Left lung (tissue), 4 donors: ENCODE measurements at regions not wholly inside any gene's neighbourhood (a gene's known extent, or its start where the extent isn't known, plus 50 kb on each side); places are given as distances from the start of the nearest gene placed in this dataset.
A peak's percentile ranks its signal among the peaks of the same experiment; 100 is the strongest.
"Not testable (repeated sequence)": the region's sequence is repeated elsewhere in the genome, so short reads cannot be mapped to it uniquely, and the experiment has no call there.

ENCODE experiments used
- ATAC-seq: fragments of 200-7000 bp; cut with Tn5 transposase; one replicate; pipeline ENCODE4 v1.9.1; 2020; ENCODE audit warnings: moderate library complexity
- DNase-seq, 4 donors: peaks; one replicate each; pipeline ENCODE4 v3.0.0-alpha.2; 2013 to 2020
- H3K27ac ChIP-seq, 2 donors: fragments of 200-600 bp; sonication (generic) in 1 of 2; one replicate each; pipeline versions ENCODE4 v1.5.0 to v1.8.0; 2020 to 2021
- H3K27me3 ChIP-seq, 2 donors: fragments of 200-600 bp; sonication (generic) in 1 of 2; one replicate each; pipeline versions ENCODE4 v1.5.0 to v1.8.0; 2020 to 2021
- H3K36me3 ChIP-seq, 2 donors: fragments of 200-600 bp; sonication (generic) in 1 of 2; one replicate each; pipeline versions ENCODE4 v1.5.0 to v1.8.0; 2020 to 2021
- H3K4me1 ChIP-seq, 2 donors: fragments of 200-600 bp; one replicate each; pipeline ENCODE4 v1.8.0; 2021
- H3K4me3 ChIP-seq, 2 donors: fragments of 200-600 bp; sonication (generic) in 1 of 2; one replicate each; pipeline versions ENCODE4 v1.5.0 to v1.8.0; 2020 to 2021; ENCODE audit warnings: mild to moderate bottlenecking in 1 of 2
- H3K9me3 ChIP-seq, 2 donors: fragments of 200-600 bp; sonication (generic) in 1 of 2; one replicate each; pipeline versions ENCODE4 v1.5.0 to v1.8.0; 2020 to 2021
- CTCF ChIP-seq, 2 donors: fragments of 200-600 bp; sonication (generic) in 1 of 2; IDR thresholded peaks; one replicate each; pipeline versions ENCODE4 v1.5.0 to v1.8.0; 2021; ENCODE audit warnings: antibody characterized with exemption in 2 of 2
- intact Hi-C, 2 donors: fragments of 100-400 bp; cut with DNase I; formaldehyde crosslinking; loops; one replicate each; pipeline versions ENCODE4 v1.11.2 to v1.14.2; 2022
- donor health status: DM: no; HTN: yes; CAD: no.
- donor health status: DM: no; HTN: no; CAD: no.

GRCh38 chrX:45803383-45803921 lies 602.8 kb upstream of the DIPK2B start:
- Histone ChIP-seq H3K27ac (peak overlapping the region in 1 of 2 donors; percentile 45), H3K36me3 (no peaks in the 10 kb centered on the region), H3K4me3 (no peak overlapping the region), H3K4me1 (peaks cover 0 to 29% of the 10 kb centered on the region in 2 donors), H3K9me3 (no peaks in the 10 kb centered on the region), H3K27me3 (no peaks in the 10 kb centered on the region)
- ATAC-seq = peak; percentile 5
- DNase-seq = no peak
- intact Hi-C loops = no loop called here
- no peak for TF ChIP-seq CTCF (IDR thresholded peaks at IDR 0.05)

DNA sequence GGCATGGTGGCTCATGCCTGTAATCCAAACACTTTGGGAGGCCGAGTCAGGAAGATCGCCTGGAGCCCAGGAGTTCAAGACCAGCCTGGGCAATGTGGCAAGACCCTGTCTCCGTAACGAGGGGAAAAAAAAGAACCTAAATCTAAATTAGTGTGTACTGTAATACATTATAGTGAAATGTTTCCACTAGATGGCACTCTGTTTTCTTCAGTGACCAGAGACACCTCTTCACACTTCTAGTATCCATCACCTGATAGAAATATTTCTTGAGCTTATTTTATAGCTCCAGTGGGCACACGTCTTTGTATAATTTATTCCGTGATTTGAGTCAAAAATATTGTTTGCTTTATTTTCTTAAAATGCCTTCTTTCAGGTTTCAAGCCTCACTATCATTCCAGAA lies 600.9 kb upstream of the DIPK2B start:
- ATAC-seq (peak; percentile 59), DNase-seq (no peak)
- intact Hi-C loops = no loop called here
- Histone ChIP-seq H3K27ac (peak overlapping the region in 1 of 2 donors; percentile 28), H3K9me3 (no peaks in the 10 kb centered on the region), H3K4me1 (peaks cover 0 to 12% of the 10 kb centered on the region in 2 donors), H3K27me3 (no peaks in the 10 kb centered on the region), H3K4me3 (no peak overlapping the region), H3K36me3 (no peaks in the 10 kb centered on the region)
- peak in 1 of 2 donors; percentile 20 for TF ChIP-seq CTCF (IDR thresholded peaks at IDR 0.05)

- intact Hi-C loops, H3K9me3 ChIP-seq, ATAC-seq, H3K4me3 ChIP-seq, H3K4me1 ChIP-seq, H3K36me3 ChIP-seq, DNase-seq, H3K27me3 ChIP-seq: not testable (repeated sequence)
- H3K27ac ChIP-seq = peak overlapping the region in 1 of 2 donors; percentile 28
Measured at GRCh38 chrX:45800746-45801453, 600.2 kb upstream of the DIPK2B start.

DNA sequence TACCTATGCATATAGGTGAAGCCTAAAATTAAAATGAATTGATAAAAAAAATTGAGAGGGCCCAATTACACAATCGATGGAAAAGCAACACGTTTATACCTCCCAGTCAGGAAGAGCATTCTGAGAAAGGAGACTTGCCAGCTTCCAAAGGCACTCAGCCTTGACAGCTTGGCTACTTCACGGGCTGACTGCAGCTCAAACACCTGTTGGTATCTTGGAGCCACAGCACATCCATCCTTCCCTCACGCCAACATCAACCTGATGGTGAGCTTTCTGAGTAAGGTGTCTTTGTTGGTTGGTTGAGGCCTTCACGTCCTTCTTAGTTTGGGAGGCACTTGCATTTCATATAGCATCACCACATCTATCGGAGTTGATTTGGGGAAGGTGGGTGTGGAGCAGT lies 598.9 kb upstream of the DIPK2B start:
- Histone ChIP-seq H3K4me3 (no peak overlapping the region), H3K9me3 (no peaks in the 10 kb centered on the region), H3K27ac (no peak overlapping the region), H3K36me3 (no peaks in the 10 kb centered on the region), H3K27me3 (no peaks in the 10 kb centered on the region), H3K4me1 (peaks cover 0 to 5% of the 10 kb centered on the region in 2 donors)
- DNase-seq (no peak), ATAC-seq (peak; percentile 32)
- no peak for TF ChIP-seq CTCF (IDR thresholded peaks at IDR 0.05)
- intact Hi-C loops = no loop called here

DNA sequence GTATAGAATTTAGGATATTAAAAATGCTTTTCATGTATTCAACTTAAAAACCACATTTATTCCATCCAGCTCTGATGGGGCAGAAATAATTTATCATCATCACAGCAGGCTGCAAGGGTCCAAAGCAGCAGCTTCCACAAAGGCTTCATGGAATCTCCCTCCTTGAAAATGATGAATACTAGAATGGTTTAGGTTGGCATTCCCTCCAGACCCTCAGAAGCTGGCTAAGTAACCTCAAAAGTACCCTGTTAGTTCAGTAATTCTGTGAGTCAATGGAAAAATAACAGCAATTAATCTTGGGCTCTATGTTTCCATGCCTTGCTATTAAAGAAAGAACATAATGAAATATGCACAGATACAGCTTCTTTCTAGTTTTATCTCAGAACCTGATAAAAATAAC lies 594.9 kb upstream of the DIPK2B start:
- ATAC-seq = no peak
- Histone ChIP-seq H3K27me3 (no peaks in the 10 kb centered on the region), H3K27ac (no peak overlapping the region), H3K9me3 (no peaks in the 10 kb centered on the region), H3K36me3 (no peaks in the 10 kb centered on the region), H3K4me3 (no peak overlapping the region), H3K4me1 (peaks cover 0 to 2% of the 10 kb centered on the region in 2 donors)
- DNase-seq = no peak
- intact Hi-C loops = no loop called here
- no peak for TF ChIP-seq CTCF (IDR thresholded peaks at IDR 0.05)

- no peak overlapping the region for H3K27ac ChIP-seq
- ATAC-seq (no peak), DNase-seq (no peak)
- intact Hi-C loops = no loop called here
- H3K4me3 ChIP-seq = no peak overlapping the region
- H3K9me3 ChIP-seq = no peaks in the 10 kb centered on the region
- no peaks in the 10 kb centered on the region for H3K36me3 ChIP-seq
- no peaks in the 10 kb centered on the region for H3K27me3 ChIP-seq
- no peak for TF ChIP-seq CTCF (IDR thresholded peaks at IDR 0.05)
- no peaks in the 10 kb centered on the region for H3K4me1 ChIP-seq
Measured at GRCh38 chrX:45794995-45795337, 594.3 kb upstream of the DIPK2B start.
